ENCODE measurements at regions not wholly inside any gene's neighbourhood (a gene's known extent, or its start where the extent isn't known, plus 50 kb on each side); places are given as distances from the start of the nearest gene placed in this dataset.

DNA sequence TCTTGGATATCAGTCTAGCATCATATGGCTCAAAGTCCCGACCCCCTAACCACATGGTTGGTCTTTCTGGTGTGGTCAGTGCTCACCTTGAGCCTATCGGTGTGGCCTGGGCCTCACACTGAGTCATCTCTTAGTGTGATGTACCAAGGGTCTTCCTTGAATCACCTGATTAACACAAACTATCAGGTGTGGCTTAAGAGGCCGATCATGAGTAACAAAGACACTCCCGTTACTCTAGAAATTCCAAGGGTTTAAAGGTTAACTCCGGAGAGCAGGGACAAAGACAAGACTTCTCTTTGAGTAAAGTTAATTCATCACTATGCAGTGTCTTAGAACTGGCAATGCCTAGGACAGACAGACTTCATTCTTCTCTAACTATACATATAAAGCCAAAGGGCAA, 52.3 kb upstream of the ARMC3 start:
- FAIRE-seq, result no peak
- no peak for DNase-seq (ENCODE audit: insufficient read length)
- TF ChIP-seq POLR2AphosphoS5 (IDR thresholded peaks at IDR 0.05; ENCODE audit: low read depth, low read length), result no peak
- TF ChIP-seq POLR2A (IDR thresholded peaks at IDR 0.05; ENCODE audit: low read depth, low read length), result no peak
- TF ChIP-seq TAF1 (IDR thresholded peaks at IDR 0.05; ENCODE audit: borderline replicate concordance, low read depth, low read length), result no peak

DNA sequence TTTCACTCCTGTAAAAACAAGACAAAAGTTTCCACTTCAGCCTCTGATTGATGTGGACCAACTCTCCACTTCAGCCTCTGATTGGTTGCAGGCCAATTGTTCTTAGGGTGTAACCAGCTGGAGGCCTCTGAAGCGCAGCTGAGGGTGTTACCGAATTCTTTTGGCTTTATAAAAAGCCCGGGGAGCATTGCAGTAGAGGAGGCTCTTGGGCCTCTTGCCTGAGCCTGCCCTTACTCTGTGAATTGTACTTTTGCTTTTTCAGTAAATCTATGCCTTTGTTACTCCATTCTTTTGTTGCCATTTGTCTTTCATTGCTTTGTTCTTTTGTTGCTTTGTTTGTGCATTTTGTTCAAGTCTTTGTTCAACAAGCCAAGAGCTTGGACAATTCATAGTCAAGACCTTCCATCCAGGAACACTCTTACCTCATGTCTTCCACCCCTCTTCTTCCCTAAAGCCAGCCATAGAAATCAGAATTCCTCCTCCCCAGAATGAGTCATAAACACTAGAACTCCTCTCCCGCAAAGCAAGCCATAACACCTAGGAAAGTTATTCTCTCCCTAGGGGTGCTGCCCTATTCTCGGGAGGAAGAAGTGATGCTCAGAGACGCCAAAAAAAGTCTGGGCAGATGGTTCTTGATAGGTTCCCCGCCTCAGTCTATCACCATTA, 53.5 kb upstream of the ARMC3 start:
- TF ChIP-seq POLR2A (IDR thresholded peaks at IDR 0.05; ENCODE audit: low read depth, low read length), result no peak
- TF ChIP-seq POLR2AphosphoS5 (IDR thresholded peaks at IDR 0.05; ENCODE audit: low read depth, low read length), result no peak
- no peak for TF ChIP-seq TAF1 (IDR thresholded peaks at IDR 0.05; ENCODE audit: borderline replicate concordance, low read depth, low read length)
- no peak for FAIRE-seq
- DNase-seq (ENCODE audit: insufficient read length), result no peak

DNA sequence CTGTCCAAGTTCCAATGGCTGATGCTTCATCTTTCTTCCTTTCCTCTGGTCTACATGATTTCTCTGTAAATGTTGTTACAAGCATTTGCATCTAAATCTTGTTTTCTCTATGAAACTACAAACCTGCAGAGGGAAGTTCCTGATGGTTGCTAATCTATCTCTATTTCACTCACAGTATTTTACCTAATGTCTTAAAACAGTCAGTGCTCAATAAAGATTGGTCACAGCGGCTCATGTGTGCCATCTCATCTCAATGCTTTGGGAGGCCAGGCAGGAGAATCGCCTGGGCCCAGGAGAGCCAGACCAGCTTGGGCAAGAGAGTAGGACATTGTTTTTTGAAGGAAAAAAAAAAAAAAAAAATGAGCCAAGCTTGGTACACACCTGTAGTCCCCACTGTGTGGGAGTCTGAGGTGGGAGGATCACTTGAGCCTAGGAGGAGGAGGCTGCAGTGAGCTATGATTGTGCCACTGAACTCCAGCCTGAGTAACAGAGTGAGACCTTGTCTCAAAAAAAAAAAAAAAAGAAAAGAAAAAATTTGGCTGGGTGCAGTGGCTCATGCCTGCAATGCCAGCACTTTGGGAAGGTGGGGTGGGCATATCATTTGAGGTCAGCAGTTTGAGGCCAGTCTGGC, 71.3 kb upstream of the ARMC3 start:
- no peak for TF ChIP-seq POLR2A (IDR thresholded peaks at IDR 0.05; ENCODE audit: low read depth, low read length)
- TF ChIP-seq TAF1 (IDR thresholded peaks at IDR 0.05; ENCODE audit: borderline replicate concordance, low read depth, low read length), result no peak
- TF ChIP-seq POLR2AphosphoS5 (IDR thresholded peaks at IDR 0.05; ENCODE audit: low read depth, low read length), result no peak
- no peak for FAIRE-seq
- DNase-seq (ENCODE audit: insufficient read length), result no peak

DNA sequence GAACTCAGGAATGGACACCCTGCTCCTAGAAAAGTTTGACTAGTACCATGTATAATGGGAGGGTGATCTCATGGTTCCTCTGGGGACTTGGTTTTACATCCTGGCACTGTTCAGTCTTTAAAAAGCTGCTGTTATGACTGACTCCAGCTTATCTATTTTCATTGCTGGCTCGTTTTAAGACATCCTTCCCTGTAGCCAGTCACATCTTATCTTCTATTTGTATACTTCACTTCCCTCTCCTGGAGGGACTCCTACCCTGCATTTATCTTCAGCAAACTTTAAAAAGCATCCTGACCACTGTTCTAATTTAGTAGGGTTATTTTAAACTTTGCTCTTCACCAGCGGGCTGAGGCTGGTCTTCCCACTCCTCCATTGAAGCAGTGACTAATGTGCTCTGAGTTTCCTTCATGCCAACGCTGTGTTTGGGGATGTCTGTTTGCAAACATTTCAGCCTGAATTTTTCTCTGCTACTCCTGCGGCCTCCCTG, 72.9 kb upstream of the ARMC3 start:
- FAIRE-seq, result no peak
- no peak for DNase-seq (ENCODE audit: insufficient read length)

DNA sequence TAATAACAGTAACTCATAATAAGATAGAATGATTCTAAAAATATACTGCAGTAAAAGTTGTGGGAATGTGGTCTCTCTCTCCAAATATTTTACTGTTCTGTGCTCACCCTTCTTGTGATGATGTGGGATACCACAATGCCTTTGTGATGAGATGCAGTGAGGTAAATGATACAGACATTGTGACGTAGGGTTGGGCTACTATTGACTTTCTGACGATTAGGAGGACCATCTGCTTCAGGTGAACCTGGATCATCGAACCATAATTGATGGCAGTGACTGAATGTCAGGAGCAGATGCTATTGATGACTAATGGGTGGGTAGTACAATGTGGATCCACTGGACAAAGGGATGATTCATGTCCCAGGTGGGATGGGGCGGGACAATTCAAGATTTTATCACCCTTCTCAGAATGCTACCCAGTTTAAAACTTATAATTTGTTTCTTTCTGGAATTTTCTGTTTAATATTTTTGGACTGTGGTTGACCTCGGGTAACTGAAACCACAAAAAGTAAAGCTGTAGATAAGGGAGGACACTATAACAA, 73.9 kb upstream of the ARMC3 start:
- FAIRE-seq (no peak), DNase-seq (ENCODE audit: insufficient read length) (no peak)
- TF ChIP-seq TAF1 (IDR thresholded peaks at IDR 0.05; ENCODE audit: borderline replicate concordance, low read depth, low read length) (no peak), POLR2AphosphoS5 (IDR thresholded peaks at IDR 0.05; ENCODE audit: low read depth, low read length) (no peak), POLR2A (IDR thresholded peaks at IDR 0.05; ENCODE audit: low read depth, low read length) (no peak)

More for the DNA sequence above, 72.9 kb upstream of the ARMC3 start:
- TF ChIP-seq POLR2A (IDR thresholded peaks at IDR 0.05; ENCODE audit: low read depth, low read length) (no peak), POLR2AphosphoS5 (IDR thresholded peaks at IDR 0.05; ENCODE audit: low read depth, low read length) (no peak), TAF1 (IDR thresholded peaks at IDR 0.05; ENCODE audit: borderline replicate concordance, low read depth, low read length) (no peak)

DNA sequence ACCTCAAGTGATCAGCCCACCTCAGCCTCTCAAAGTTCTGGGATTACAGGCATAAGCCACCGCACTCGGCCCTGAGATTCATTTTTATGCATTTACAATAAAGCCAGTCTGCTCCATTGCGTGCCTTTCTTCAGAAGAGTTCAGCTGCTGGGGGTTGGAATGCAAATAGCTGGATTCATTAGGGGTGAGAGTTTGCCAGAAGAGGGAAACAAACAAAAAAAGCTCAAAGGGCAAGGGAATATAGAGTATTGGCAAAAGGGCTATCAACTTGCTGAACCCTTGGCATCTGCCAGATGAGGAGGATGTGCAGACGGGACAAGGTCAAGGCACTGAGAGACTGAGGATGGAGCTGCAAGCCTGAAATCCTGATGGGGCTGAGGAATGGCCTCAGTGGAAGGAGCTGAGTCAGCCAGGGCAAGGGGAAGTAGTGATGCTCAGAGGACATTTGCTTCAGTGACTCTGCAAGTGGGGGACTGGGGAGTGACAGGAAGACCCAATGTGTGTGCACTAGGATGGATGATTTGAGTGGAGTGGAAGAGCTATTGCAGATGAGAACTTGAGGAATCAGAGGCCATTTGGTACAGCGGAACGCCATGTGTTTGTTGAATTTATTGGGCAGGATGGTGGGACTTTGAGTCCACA, 75.0 kb upstream of the ARMC3 start:
- TF ChIP-seq TAF1 (IDR thresholded peaks at IDR 0.05; ENCODE audit: borderline replicate concordance, low read depth, low read length) (no peak), POLR2AphosphoS5 (IDR thresholded peaks at IDR 0.05; ENCODE audit: low read depth, low read length) (no peak), POLR2A (IDR thresholded peaks at IDR 0.05; ENCODE audit: low read depth, low read length) (no peak)
- FAIRE-seq (no peak), DNase-seq (ENCODE audit: insufficient read length) (no peak)

DNA sequence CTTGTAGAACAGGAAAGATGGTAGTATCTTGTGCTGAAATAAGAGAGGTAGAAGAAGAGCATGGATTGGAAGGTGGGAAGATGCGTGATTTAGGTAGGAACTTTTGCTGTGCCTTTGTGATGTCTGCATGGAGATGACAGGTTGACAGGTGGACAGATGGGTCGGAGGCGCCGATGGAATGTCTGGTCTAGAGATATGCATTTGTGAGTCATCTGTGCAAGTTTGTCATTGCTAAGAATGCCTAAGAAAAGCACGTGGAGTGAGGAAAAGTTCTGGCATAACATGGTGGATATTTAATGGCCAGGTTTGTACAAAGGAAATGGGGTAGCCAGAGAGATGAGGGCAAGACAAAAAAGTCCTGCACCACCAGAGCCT, 76.0 kb upstream of the ARMC3 start:
- DNase-seq (ENCODE audit: insufficient read length) (no peak), FAIRE-seq (no peak)
- TF ChIP-seq POLR2AphosphoS5 (IDR thresholded peaks at IDR 0.05; ENCODE audit: low read depth, low read length) (no peak), POLR2A (IDR thresholded peaks at IDR 0.05; ENCODE audit: low read depth, low read length) (no peak), TAF1 (IDR thresholded peaks at IDR 0.05; ENCODE audit: borderline replicate concordance, low read depth, low read length) (no peak)

DNA sequence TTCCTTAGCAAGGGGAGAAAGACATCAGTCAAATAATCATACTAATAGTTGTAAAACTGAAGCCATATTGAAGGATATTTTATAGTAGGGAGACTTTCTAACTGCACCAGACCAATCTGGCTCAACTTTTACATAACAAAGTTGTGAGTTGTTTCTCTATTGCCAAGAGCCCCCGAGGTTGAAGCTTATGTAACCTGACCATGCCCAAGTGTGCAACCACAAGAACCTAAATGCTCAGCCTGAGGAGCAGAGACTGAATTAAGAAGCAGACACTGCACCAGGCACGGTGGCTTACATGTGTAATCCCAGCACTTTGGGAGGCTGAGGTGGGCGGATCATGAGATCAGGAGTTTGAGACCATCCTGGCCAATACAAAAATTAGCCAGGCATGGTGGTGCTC, 77.3 kb upstream of the ARMC3 start:
- TF ChIP-seq POLR2A (IDR thresholded peaks at IDR 0.05; ENCODE audit: low read depth, low read length), result no peak
- TF ChIP-seq TAF1 (IDR thresholded peaks at IDR 0.05; ENCODE audit: borderline replicate concordance, low read depth, low read length), result no peak
- no peak for TF ChIP-seq POLR2AphosphoS5 (IDR thresholded peaks at IDR 0.05; ENCODE audit: low read depth, low read length)
- DNase-seq (ENCODE audit: insufficient read length), result no peak
- no peak for FAIRE-seq

DNA sequence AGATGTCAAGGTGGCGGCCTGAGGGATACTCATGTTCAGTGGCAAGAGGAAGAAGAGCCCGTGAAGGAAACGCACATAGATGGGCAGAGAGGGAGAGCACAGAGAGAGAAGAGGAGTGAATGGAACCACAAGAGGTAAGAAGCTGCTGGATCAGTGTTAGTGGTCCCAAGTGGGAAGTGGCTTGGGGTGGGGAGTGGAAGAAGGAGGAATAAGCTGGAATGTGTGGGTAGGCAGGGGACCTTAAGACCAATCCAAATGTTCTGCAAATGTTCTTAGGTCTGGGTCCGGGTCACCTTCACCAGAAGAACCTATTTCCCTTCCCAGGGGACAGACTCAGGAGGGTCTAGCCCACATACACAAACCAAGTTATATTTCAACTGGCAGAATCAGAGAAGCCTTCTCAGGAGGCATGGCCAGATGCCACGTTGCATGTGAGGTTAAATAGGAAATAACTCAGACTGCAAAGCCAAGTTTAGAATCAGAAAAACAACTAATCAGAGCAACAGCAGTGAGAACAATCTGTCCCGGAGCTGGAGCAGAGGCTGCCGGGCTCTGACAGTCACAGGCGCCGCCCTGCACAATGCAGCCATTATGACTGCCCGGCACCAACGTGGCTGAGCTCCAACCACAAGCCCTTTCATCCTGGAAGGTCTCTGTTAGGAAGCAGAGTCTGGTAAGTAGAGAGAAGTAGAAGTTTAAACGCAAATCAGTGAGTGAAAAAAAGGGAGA, 78.6 kb upstream of the ARMC3 start:
- no peak for TF ChIP-seq TAF1 (IDR thresholded peaks at IDR 0.05; ENCODE audit: borderline replicate concordance, low read depth, low read length)
- no peak for TF ChIP-seq POLR2AphosphoS5 (IDR thresholded peaks at IDR 0.05; ENCODE audit: low read depth, low read length)
- TF ChIP-seq POLR2A (IDR thresholded peaks at IDR 0.05; ENCODE audit: low read depth, low read length), result no peak
- FAIRE-seq (no peak), DNase-seq (ENCODE audit: insufficient read length) (no peak)

DNA sequence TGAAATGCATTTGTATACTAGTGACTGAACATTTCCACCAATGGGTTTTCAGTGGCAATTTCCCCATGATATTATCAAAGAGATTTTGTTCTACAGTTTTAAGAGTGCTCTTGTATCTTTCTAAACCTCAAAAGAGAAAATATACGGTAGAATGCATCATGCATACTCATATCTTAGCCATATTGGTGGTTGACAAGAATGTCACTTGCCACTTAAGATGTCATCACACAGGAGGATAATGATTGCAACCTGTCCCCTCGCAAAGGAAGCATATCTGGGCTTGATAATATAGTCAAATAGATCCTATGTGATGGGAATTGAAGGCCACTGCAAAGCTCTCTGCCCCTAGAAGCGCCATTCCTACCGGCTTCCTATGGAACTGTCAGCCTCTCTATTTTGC, 79.3 kb upstream of the ARMC3 start:
- DNase-seq (ENCODE audit: insufficient read length) (no peak), FAIRE-seq (no peak)
- TF ChIP-seq POLR2A (IDR thresholded peaks at IDR 0.05; ENCODE audit: low read depth, low read length) (no peak), POLR2AphosphoS5 (IDR thresholded peaks at IDR 0.05; ENCODE audit: low read depth, low read length) (no peak), TAF1 (IDR thresholded peaks at IDR 0.05; ENCODE audit: borderline replicate concordance, low read depth, low read length) (no peak)

DNA sequence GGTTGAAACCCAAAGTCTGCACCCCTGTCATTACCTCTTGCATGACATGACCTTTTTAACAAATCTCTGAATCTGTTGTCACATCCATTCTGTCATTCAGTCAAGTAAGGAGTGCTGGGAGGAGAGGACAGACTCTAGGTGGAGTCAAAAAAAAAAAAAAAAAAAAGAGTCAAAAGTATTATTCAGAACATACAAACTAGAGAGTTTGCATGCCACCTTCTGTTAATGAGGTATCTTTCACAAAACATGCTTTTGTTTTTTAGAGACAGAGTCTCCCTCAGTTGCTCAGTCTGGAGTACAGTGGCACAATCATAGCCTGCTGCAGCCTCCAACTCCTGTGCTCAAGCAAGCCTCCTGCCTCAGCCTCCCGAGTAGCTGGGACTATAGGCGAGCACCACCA, 81.6 kb upstream of the ARMC3 start:
- no peak for TF ChIP-seq POLR2AphosphoS5 (IDR thresholded peaks at IDR 0.05; ENCODE audit: low read depth, low read length)
- no peak for TF ChIP-seq TAF1 (IDR thresholded peaks at IDR 0.05; ENCODE audit: borderline replicate concordance, low read depth, low read length)
- TF ChIP-seq POLR2A (IDR thresholded peaks at IDR 0.05; ENCODE audit: low read depth, low read length), result no peak
- DNase-seq (ENCODE audit: insufficient read length) (no peak), FAIRE-seq (no peak)
